ENCODE measurements at regions not wholly inside any gene's neighbourhood (a gene's known extent, or its start where the extent isn't known, plus 50 kb on each side); places are given as distances from the start of the nearest gene placed in this dataset.

- no peak overlapping the region for H3K27ac ChIP-seq
- TF ChIP-seq CTCF (IDR thresholded peaks at IDR 0.05) (peak; percentile 96), ZFX (IDR thresholded peaks at IDR 0.05; ENCODE audit: borderline replicate concordance) (no peak)
These were observed 408.3 kb upstream of the PLXNA2 start for GRCh38 chr1:208652296-208653160.

- TF ChIP-seq CTCF (IDR thresholded peaks at IDR 0.05) (no peak), ZFX (IDR thresholded peaks at IDR 0.05; ENCODE audit: borderline replicate concordance) (no peak)
- no peak overlapping the region for H3K27ac ChIP-seq
These were observed 409.2 kb upstream of the PLXNA2 start for GRCh38 chr1:208653426-208653825.

- no peak overlapping the region for H3K27ac ChIP-seq
- TF ChIP-seq ZFX (IDR thresholded peaks at IDR 0.05; ENCODE audit: borderline replicate concordance) (no peak), CTCF (IDR thresholded peaks at IDR 0.05) (peak; percentile 80)
These were observed 410.1 kb upstream of the PLXNA2 start for GRCh38 chr1:208654241-208654640.

- no peak for TF ChIP-seq ZFX (IDR thresholded peaks at IDR 0.05; ENCODE audit: borderline replicate concordance)
- TF ChIP-seq CTCF (IDR thresholded peaks at IDR 0.05), result no peak
- no peak overlapping the region for H3K27ac ChIP-seq
These were observed 421.8 kb upstream of the PLXNA2 start for GRCh38 chr1:208665936-208666335.

- H3K27ac ChIP-seq, result no peak overlapping the region
- TF ChIP-seq ZFX (IDR thresholded peaks at IDR 0.05; ENCODE audit: borderline replicate concordance), result no peak
- TF ChIP-seq CTCF (IDR thresholded peaks at IDR 0.05), result no peak
These were observed 424.8 kb upstream of the PLXNA2 start for GRCh38 chr1:208668991-208669390.

- no peak for TF ChIP-seq CTCF (IDR thresholded peaks at IDR 0.05)
- TF ChIP-seq ZFX (IDR thresholded peaks at IDR 0.05; ENCODE audit: borderline replicate concordance), result no peak
These were observed 426.6 kb upstream of the PLXNA2 start for GRCh38 chr1:208670778-208671177.

GRCh38 chr1:208681878-208682663 lies 437.9 kb upstream of the PLXNA2 start:
- no peak overlapping the region for H3K27ac ChIP-seq

More at GRCh38 chr1:208670778-208671177, 426.6 kb upstream of the PLXNA2 start:
- H3K27ac ChIP-seq, result no peak overlapping the region

More at GRCh38 chr1:208681878-208682663, 437.9 kb upstream of the PLXNA2 start:
- no peak for TF ChIP-seq ZFX (IDR thresholded peaks at IDR 0.05; ENCODE audit: borderline replicate concordance)
- no peak for TF ChIP-seq CTCF (IDR thresholded peaks at IDR 0.05)
